RKO (cell line): ENCODE measurements at regions not wholly inside any gene's neighbourhood (a gene's known extent, or its start where the extent isn't known, plus 50 kb on each side); places are given as distances from the start of the nearest gene placed in this dataset.
"Not testable (repeated sequence)": the region's sequence is repeated elsewhere in the genome, so short reads cannot be mapped to it uniquely, and the experiment has no call there.

Experiments
- DNase-seq: peaks from one replicate; pipeline ENCODE4 v3.0.0-alpha.2; 2016; ENCODE audit warnings: low spot score

- no peak for DNase-seq
Measured at GRCh38 chr1:38787041-38787440, 72.5 kb downstream of the RRAGC start.

GRCh38 chr1:38786040-38786436 is 73.5 kb downstream of the RRAGC start:
- DNase-seq, result no peak

GRCh38 chr1:38785285-38786039 is 74.1 kb downstream of the RRAGC start:
- DNase-seq, result no peak

- DNase-seq, result peak; percentile 48
Measured at GRCh38 chr1:38784452-38785284, 74.9 kb downstream of the RRAGC start.

- DNase-seq, result no peak
Measured at GRCh38 chr1:38783640-38784229, 75.8 kb downstream of the RRAGC start.

- no peak for DNase-seq
Measured at GRCh38 chr1:38781872-38782617, 77.5 kb downstream of the RRAGC start.

GRCh38 chr1:38780133-38780532 is 79.4 kb downstream of the RRAGC start:
- DNase-seq, result no peak

GRCh38 chr1:38779491-38779890 is 80.1 kb downstream of the RRAGC start:
- no peak for DNase-seq

GRCh38 chr1:38778521-38778920 is 81.1 kb downstream of the RRAGC start:
- no peak for DNase-seq

GRCh38 chr1:38778051-38778450 is 81.5 kb downstream of the RRAGC start:
- no peak for DNase-seq

- peak; percentile 1 for DNase-seq
Measured at GRCh38 chr1:38777464-38777957, 82.1 kb downstream of the RRAGC start.

GRCh38 chr1:38776466-38777065 is 83.0 kb downstream of the RRAGC start:
- no peak for DNase-seq

- no peak for DNase-seq
Measured at GRCh38 chr1:38775175-38775845, 84.3 kb downstream of the RRAGC start.

- no peak for DNase-seq
Measured at GRCh38 chr1:38773483-38773882, 86.1 kb downstream of the RRAGC start.

- DNase-seq, result no peak
Measured at GRCh38 chr1:38772953-38773352, 86.6 kb downstream of the RRAGC start.

GRCh38 chr1:38772026-38772425 is 87.5 kb downstream of the RRAGC start:
- DNase-seq, result no peak

- DNase-seq, result not testable (repeated sequence)
Measured at GRCh38 chr1:38770516-38771173, 88.9 kb downstream of the RRAGC start.

GRCh38 chr1:38766125-38766524 is 93.4 kb downstream of the RRAGC start:
- no peak for DNase-seq

- DNase-seq, result no peak
Measured at GRCh38 chr1:38763121-38763520, 96.5 kb downstream of the RRAGC start.

GRCh38 chr1:38760562-38760961 is 99.0 kb downstream of the RRAGC start:
- DNase-seq, result no peak

- no peak for DNase-seq
Measured at GRCh38 chr1:38758820-38759219, 100.8 kb downstream of the RRAGC start.
